ENCODE measurements at regions not wholly inside any gene's neighbourhood (a gene's known extent, or its start where the extent isn't known, plus 50 kb on each side); places are given as distances from the start of the nearest gene placed in this dataset.

DNA sequence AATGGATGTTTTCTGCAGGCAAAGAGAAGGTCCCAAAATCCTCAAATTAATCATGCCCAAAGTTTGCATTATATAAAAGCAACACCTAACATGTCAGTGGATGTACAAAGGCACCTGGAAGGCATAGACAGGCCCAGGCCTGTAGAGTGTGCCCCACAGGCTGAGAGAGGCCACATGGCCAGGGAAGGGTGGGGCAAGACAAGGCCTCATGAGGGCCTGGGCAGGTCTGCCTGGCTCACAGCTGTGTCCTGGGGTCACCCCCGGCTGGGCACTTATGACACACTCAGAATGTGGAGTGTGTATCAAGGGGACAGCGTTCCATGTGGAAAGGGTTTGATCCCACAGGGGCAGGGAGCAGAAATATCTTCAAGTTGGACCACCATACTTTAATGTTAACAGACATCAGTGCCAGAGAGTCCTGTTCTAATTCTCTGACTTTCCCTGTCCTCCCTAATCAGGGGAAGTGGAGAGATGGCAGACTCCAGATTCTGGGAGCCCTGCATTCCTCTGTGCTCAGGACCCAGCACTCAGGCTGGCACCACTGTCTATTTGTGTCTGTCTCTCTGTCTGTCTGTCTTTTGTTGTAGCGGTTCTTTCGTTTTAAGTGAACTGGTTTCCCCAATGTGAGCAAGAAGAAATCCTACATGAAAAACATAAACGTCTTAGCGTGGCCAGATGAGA lies 178.3 kb upstream of the FOXA2 start:
- H3K4me1 ChIP-seq (ENCODE audit: control insufficient read depth in 2 of 2, insufficient read depth in 2 of 2, low read length in 2 of 2), result peaks cover 0 to 2% of the 10 kb centered on the region in 2 donors
- H3K9me3 ChIP-seq (ENCODE audit: control insufficient read depth in 2 of 2, low read length in 2 of 2), result no peaks in the 10 kb centered on the region
- no peaks in the 10 kb centered on the region for H3K27me3 ChIP-seq (ENCODE audit: control insufficient read depth in 2 of 2, insufficient read depth in 2 of 2, low read length in 2 of 2)
- no peaks in the 10 kb centered on the region for H3K36me3 ChIP-seq (ENCODE audit: control insufficient read depth in 2 of 2, insufficient read depth in 2 of 2, low read length in 2 of 2)
- no peak overlapping the region for H3K27ac ChIP-seq (ENCODE audit: low read depth in 2 of 2, low read length in 2 of 2)
- H3K4me3 ChIP-seq (ENCODE audit: low read length in 2 of 2), result no peak overlapping the region
- H3K9ac ChIP-seq (ENCODE audit: low read depth in 1 of 2, low read length in 2 of 2), result no peak overlapping the region

DNA sequence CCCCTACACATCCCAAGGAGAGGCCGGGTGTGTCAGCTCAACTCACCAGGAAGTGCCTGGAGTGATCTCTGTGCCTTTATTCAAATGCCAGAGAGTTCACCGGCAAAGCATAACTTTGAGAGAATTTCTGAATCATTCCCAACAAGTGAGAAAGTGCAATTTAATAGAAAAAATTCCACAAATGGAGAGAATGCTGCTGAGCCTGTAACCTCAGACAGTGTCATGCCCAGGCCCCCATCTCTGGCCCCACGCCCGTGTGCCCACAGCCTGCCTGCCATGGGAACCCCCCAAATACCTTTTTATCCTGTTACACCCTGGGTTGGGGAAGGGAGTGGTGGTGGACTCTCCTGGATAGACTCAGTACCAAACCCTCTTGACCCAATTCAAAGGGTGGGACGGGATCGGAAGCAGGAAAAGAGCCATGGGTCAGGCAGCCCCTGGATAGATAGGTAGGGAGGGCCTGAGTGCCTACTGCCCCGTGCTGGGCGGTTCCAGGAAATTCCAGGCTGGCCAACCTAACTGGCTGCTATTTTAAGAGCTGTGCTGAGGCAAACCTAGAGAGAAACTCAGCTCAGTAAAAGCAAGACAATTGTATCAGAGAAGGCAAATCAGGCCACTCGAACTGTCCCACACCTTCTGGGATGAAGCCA lies 179.0 kb upstream of the FOXA2 start:
- Histone ChIP-seq H3K4me1 (ENCODE audit: control insufficient read depth in 2 of 2, insufficient read depth in 2 of 2, low read length in 2 of 2) (peaks cover 0 to 2% of the 10 kb centered on the region in 2 donors), H3K27ac (ENCODE audit: low read depth in 2 of 2, low read length in 2 of 2) (no peak overlapping the region), H3K4me3 (ENCODE audit: low read length in 2 of 2) (no peak overlapping the region), H3K36me3 (ENCODE audit: control insufficient read depth in 2 of 2, insufficient read depth in 2 of 2, low read length in 2 of 2) (no peaks in the 10 kb centered on the region), H3K9me3 (ENCODE audit: control insufficient read depth in 2 of 2, low read length in 2 of 2) (no peaks in the 10 kb centered on the region), H3K9ac (ENCODE audit: low read depth in 1 of 2, low read length in 2 of 2) (no peak overlapping the region), H3K27me3 (ENCODE audit: control insufficient read depth in 2 of 2, insufficient read depth in 2 of 2, low read length in 2 of 2) (no peaks in the 10 kb centered on the region)

DNA sequence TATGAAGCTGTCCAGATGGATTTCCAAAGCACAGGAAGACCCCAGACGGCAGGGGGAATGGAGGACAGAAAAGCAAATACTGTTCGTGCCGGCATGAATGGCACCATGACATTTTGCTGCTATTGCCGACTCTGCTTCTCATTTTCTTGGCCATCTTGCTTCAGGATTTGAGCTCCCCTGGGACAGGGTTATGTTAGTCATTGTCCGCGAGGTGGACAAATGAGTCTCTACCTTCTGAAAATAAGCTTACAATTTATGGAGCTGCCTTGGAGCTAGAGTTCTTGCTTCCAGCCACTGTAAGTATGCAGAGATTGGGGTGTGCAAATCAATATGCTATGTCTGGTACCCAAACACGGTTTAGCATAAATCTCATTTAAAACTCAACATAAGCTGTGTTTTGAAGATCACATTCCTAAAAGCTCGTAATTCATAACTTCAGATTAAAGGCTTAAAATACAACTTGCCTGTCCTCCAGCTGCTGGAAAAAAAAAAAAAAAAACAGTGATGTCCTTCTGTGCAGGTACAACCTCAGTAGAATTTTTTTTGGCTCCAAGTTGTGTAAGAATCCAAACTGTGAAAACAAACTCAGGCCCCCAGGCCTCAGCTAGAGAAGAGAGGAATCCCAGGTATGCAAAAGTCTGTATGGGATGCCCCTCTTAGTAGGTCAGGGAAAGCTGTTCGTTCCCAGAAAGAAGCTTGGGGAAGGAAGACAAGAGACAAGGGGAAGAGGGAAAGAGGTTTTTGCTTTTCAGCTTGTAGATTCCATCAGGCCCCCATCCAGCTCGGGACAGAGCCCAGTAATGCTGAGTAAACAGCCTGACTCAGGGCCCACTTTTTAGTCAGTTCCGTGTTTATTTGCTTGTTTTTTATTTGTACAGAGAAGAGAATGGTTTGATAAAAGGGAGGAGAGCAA lies 184.2 kb upstream of the FOXA2 start:
- Histone ChIP-seq H3K4me1 (ENCODE audit: control insufficient read depth in 2 of 2, insufficient read depth in 2 of 2, low read length in 2 of 2) (peaks cover 0 to 1% of the 10 kb centered on the region in 2 donors), H3K4me3 (ENCODE audit: low read length in 2 of 2) (no peak overlapping the region), H3K27me3 (ENCODE audit: control insufficient read depth in 2 of 2, insufficient read depth in 2 of 2, low read length in 2 of 2) (no peaks in the 10 kb centered on the region), H3K27ac (ENCODE audit: low read depth in 2 of 2, low read length in 2 of 2) (no peak overlapping the region), H3K36me3 (ENCODE audit: control insufficient read depth in 2 of 2, insufficient read depth in 2 of 2, low read length in 2 of 2) (no peaks in the 10 kb centered on the region), H3K9me3 (ENCODE audit: control insufficient read depth in 2 of 2, low read length in 2 of 2) (no peaks in the 10 kb centered on the region), H3K9ac (ENCODE audit: low read depth in 1 of 2, low read length in 2 of 2) (no peak overlapping the region)

DNA sequence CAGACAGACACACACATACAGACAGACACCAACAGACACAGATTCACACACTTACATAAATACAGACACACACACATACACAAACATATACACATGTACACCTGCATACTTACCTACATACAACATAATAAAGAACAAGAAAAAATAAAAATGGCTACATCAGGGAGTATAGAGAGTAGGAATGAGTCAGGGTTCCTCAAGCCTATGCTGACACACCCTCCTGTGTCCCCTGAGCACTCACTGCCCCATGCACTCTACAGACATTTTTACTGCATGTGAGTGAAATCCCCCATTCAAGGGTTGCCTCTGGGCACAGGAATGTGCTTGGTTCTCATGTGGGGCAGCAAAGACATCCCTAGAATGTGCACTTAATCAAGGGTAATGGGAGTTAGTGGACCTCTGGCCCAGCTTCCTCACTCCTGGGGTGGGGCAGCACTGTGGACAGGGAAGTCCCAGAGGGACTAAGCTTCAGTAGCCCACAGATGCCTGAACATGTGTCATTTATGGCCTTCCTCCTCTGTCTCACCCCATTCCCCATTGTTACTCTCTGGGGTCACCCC lies 185.9 kb upstream of the FOXA2 start:
- no peak overlapping the region for H3K9ac ChIP-seq (ENCODE audit: low read depth in 1 of 2, low read length in 2 of 2)
- H3K4me1 ChIP-seq (ENCODE audit: control insufficient read depth in 2 of 2, insufficient read depth in 2 of 2, low read length in 2 of 2), result peaks cover 0 to 6% of the 10 kb centered on the region in 2 donors

DNA sequence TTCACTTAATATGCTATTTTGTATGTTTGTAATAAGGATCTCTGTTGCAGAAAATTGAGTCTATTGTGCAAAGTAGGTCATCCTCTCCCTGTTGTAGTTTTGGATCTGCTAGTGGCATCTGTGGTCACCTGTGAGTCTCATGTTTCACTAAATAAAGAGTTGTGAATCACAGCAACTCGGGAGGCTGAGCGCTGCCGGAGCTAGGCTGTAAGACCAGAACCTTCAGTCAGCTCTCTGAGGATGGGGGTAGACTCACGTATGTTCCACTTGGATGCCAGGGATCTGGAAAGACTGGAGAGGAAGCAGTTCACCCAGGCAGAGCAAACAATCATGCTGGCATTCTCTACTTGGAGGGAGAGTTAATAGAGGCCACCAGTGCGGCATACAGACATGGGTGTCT lies 187.3 kb upstream of the FOXA2 start:
- Histone ChIP-seq H3K27me3 (ENCODE audit: control insufficient read depth in 2 of 2, insufficient read depth in 2 of 2, low read length in 2 of 2) (no peaks in the 10 kb centered on the region), H3K4me3 (ENCODE audit: low read length in 2 of 2) (no peak overlapping the region), H3K9me3 (ENCODE audit: control insufficient read depth in 2 of 2, low read length in 2 of 2) (no peaks in the 10 kb centered on the region), H3K27ac (ENCODE audit: low read depth in 2 of 2, low read length in 2 of 2) (no peak overlapping the region), H3K4me1 (ENCODE audit: control insufficient read depth in 2 of 2, insufficient read depth in 2 of 2, low read length in 2 of 2) (peaks cover 0 to 6% of the 10 kb centered on the region in 2 donors), H3K36me3 (ENCODE audit: control insufficient read depth in 2 of 2, insufficient read depth in 2 of 2, low read length in 2 of 2) (no peaks in the 10 kb centered on the region), H3K9ac (ENCODE audit: low read depth in 1 of 2, low read length in 2 of 2) (no peak overlapping the region)

More for the DNA sequence above, 185.9 kb upstream of the FOXA2 start:
- Histone ChIP-seq H3K36me3 (ENCODE audit: control insufficient read depth in 2 of 2, insufficient read depth in 2 of 2, low read length in 2 of 2) (no peaks in the 10 kb centered on the region), H3K27ac (ENCODE audit: low read depth in 2 of 2, low read length in 2 of 2) (no peak overlapping the region), H3K4me3 (ENCODE audit: low read length in 2 of 2) (no peak overlapping the region), H3K9me3 (ENCODE audit: control insufficient read depth in 2 of 2, low read length in 2 of 2) (no peaks in the 10 kb centered on the region), H3K27me3 (ENCODE audit: control insufficient read depth in 2 of 2, insufficient read depth in 2 of 2, low read length in 2 of 2) (no peaks in the 10 kb centered on the region)

DNA sequence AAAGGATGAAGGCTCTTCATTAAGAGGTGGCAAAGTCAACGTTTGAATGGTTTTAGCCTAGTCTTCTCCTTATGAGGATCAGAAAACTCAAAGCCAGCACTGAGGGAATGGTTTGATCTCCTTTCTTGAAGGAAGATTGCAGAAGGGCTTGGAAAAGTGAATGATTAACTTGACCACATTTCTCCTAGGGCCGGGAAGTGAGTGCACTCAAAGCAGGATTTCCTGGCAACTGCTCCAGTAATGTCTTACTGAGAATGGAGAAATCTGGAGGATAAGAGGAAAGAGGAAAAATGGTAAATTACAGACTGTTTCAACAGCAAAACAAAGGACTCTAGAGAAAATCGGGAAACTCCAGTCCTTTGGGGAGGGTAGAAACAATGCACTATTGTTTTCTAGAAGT lies 189.0 kb upstream of the FOXA2 start:
- Histone ChIP-seq H3K4me1 (ENCODE audit: control insufficient read depth in 2 of 2, insufficient read depth in 2 of 2, low read length in 2 of 2) (peaks cover 0 to 6% of the 10 kb centered on the region in 2 donors), H3K27ac (ENCODE audit: low read depth in 2 of 2, low read length in 2 of 2) (no peak overlapping the region), H3K4me3 (ENCODE audit: low read length in 2 of 2) (no peak overlapping the region), H3K9me3 (ENCODE audit: control insufficient read depth in 2 of 2, low read length in 2 of 2) (no peaks in the 10 kb centered on the region), H3K27me3 (ENCODE audit: control insufficient read depth in 2 of 2, insufficient read depth in 2 of 2, low read length in 2 of 2) (no peaks in the 10 kb centered on the region), H3K36me3 (ENCODE audit: control insufficient read depth in 2 of 2, insufficient read depth in 2 of 2, low read length in 2 of 2) (no peaks in the 10 kb centered on the region), H3K9ac (ENCODE audit: low read depth in 1 of 2, low read length in 2 of 2) (no peak overlapping the region)

DNA sequence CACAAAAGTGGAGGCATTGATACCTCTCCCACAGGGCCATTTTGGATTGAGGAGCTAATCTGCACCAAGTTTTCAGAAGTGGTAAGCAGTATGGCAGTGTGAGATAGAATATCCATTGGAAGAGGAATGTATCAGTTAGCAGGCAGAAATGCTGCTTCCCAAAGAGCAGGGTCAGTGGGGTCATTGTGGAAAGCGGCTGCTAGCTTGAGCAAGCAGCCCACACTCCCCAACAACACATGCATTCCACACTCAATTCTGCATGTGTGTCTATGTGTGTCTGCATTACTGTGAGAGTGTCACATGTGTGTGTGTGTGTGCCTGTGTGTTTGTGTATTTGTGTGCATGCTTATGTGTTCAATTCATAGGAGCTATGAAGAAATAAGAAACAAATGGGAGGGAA lies 190.9 kb upstream of the FOXA2 start:
- Histone ChIP-seq H3K36me3 (ENCODE audit: control insufficient read depth in 2 of 2, insufficient read depth in 2 of 2, low read length in 2 of 2) (no peaks in the 10 kb centered on the region), H3K9ac (ENCODE audit: low read depth in 1 of 2, low read length in 2 of 2) (no peak overlapping the region), H3K4me3 (ENCODE audit: low read length in 2 of 2) (no peak overlapping the region), H3K27me3 (ENCODE audit: control insufficient read depth in 2 of 2, insufficient read depth in 2 of 2, low read length in 2 of 2) (no peaks in the 10 kb centered on the region), H3K9me3 (ENCODE audit: control insufficient read depth in 2 of 2, low read length in 2 of 2) (no peaks in the 10 kb centered on the region), H3K27ac (ENCODE audit: low read depth in 2 of 2, low read length in 2 of 2) (no peak overlapping the region), H3K4me1 (ENCODE audit: control insufficient read depth in 2 of 2, insufficient read depth in 2 of 2, low read length in 2 of 2) (peaks cover 0 to 6% of the 10 kb centered on the region in 2 donors)

DNA sequence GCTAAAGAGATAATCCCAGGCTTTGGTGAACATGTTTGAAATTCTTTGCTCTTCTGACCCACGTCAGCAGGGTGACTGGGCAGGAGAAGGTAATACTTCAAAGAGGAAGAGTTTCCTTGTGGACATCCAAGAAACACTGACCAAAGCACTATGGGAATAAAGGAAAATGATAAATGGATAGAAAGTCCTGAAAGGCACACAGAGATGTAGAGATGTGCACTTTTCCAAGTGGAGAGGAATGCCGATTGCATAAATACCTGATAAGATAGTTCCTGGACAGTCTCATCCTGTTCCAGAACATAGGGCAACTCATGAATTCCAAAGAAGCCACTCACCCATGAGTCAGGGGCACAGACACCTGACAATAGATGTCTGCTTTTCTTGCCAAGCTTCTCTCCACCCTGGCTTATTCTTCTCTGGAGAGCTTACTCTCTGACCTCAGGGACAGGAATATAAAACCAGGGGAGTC lies 191.3 kb upstream of the FOXA2 start:
- H3K27me3 ChIP-seq (ENCODE audit: control insufficient read depth in 2 of 2, insufficient read depth in 2 of 2, low read length in 2 of 2), result no peaks in the 10 kb centered on the region
- H3K9ac ChIP-seq (ENCODE audit: low read depth in 1 of 2, low read length in 2 of 2), result no peak overlapping the region

DNA sequence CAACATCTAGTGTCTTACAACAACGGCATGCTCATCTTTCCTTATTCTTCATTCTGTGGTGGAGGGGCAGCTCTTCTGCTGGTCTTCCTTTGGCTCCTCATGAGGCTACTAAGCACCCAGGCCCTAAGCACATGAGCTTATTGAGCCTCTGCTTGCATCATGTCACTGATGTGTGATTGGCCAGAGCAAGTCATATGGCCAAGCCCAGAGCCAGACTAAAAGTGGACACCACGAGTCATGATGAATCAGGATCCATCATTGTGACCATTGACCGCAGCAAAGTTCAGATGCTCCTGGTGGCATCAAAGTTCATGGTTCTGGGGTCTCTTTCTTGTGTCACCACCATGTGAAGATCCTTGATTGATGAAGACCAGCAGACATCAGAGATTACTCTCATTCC lies 192.0 kb upstream of the FOXA2 start:
- H3K4me3 ChIP-seq (ENCODE audit: low read length in 2 of 2), result no peak overlapping the region
- no peak overlapping the region for H3K9ac ChIP-seq (ENCODE audit: low read depth in 1 of 2, low read length in 2 of 2)
- no peaks in the 10 kb centered on the region for H3K36me3 ChIP-seq (ENCODE audit: control insufficient read depth in 2 of 2, insufficient read depth in 2 of 2, low read length in 2 of 2)
- no peaks in the 10 kb centered on the region for H3K27me3 ChIP-seq (ENCODE audit: control insufficient read depth in 2 of 2, insufficient read depth in 2 of 2, low read length in 2 of 2)
- H3K27ac ChIP-seq (ENCODE audit: low read depth in 2 of 2, low read length in 2 of 2), result no peak overlapping the region
- peaks cover 0 to 6% of the 10 kb centered on the region in 2 donors for H3K4me1 ChIP-seq (ENCODE audit: control insufficient read depth in 2 of 2, insufficient read depth in 2 of 2, low read length in 2 of 2)
- no peaks in the 10 kb centered on the region for H3K9me3 ChIP-seq (ENCODE audit: control insufficient read depth in 2 of 2, low read length in 2 of 2)

More for the DNA sequence above, 191.3 kb upstream of the FOXA2 start:
- Histone ChIP-seq H3K27ac (ENCODE audit: low read depth in 2 of 2, low read length in 2 of 2) (no peak overlapping the region), H3K9me3 (ENCODE audit: control insufficient read depth in 2 of 2, low read length in 2 of 2) (no peaks in the 10 kb centered on the region), H3K4me1 (ENCODE audit: control insufficient read depth in 2 of 2, insufficient read depth in 2 of 2, low read length in 2 of 2) (peaks cover 0 to 6% of the 10 kb centered on the region in 2 donors), H3K4me3 (ENCODE audit: low read length in 2 of 2) (no peak overlapping the region), H3K36me3 (ENCODE audit: control insufficient read depth in 2 of 2, insufficient read depth in 2 of 2, low read length in 2 of 2) (no peaks in the 10 kb centered on the region)
